A549 (cell line): ENCODE measurements at regions not wholly inside any gene's neighbourhood (a gene's known extent, or its start where the extent isn't known, plus 50 kb on each side); places are given as distances from the start of the nearest gene placed in this dataset.
"Not testable (repeated sequence)": the region's sequence is repeated elsewhere in the genome, so short reads cannot be mapped to it uniquely, and the experiment has no call there.

Experiments used
- ATAC-seq, 2 experiments: fragments of 200-7000 bp in 1 of 2; fragments of >200 bp in 1 of 2; cut with Nextera tagmentation in 1 of 2; cut with Tn5 transposase in 1 of 2; 3 replicates each; pipeline versions ENCODE4 v1.8.0 to v1.9.1; 2018 to 2020; ENCODE audit warnings: mild to moderate bottlenecking in 1 of 2, moderate library complexity in 1 of 2
- CTCF ChIA-PET: fragments of 300-600 bp; sonication (Branson Sonifier 250); formaldehyde crosslinking; extraction: SDS; loops from one replicate; lab custom pipeline; 2021; ENCODE audit warnings: antibody characterized with exemption, inconsistent platforms; lab: Yijun Ruan, JAX
- POLR2A ChIA-PET: fragments of 350-600 bp; formaldehyde crosslinking; extraction: SDS; loops from one replicate; lab custom pipeline; 2021; ENCODE audit warnings: antibody characterized with exemption, inconsistent platforms; lab: Yijun Ruan, JAX
- DNase-seq, 2 experiments: peaks; one replicate each; pipeline versions ENCODE4 v3.0.0 to v3.0.0-alpha.2; 2011 to 2016; ENCODE audit warnings: low read depth in 1 of 2, low spot score in 1 of 2
- FAIRE-seq: peaks from 2 replicates; lab custom pipeline; 2011; peaks lifted over from hg19 to GRCh38; lab: Jason Lieb, UNC
- H3K27ac ChIP-seq, 2 experiments: fragments of >200 bp; sonication (Bioruptor Twin); formaldehyde crosslinking; 3 replicates each; pipeline ENCODE4 v1.5.1; 2016 to 2017
- H3K4me1 ChIP-seq: fragments of >200 bp; sonication (Bioruptor Twin); formaldehyde crosslinking; 3 replicates; pipeline ENCODE4 v1.6.1; 2016
- H3K4me2 ChIP-seq: fragments of >200 bp; sonication (Bioruptor Twin); formaldehyde crosslinking; 3 replicates; pipeline ENCODE4 v1.6.1; 2016
- H3K4me3 ChIP-seq: fragments of >200 bp; sonication (Bioruptor Twin); formaldehyde crosslinking; 3 replicates; pipeline ENCODE4 v1.5.1; 2016
- H3K9me3 ChIP-seq: fragments of >200 bp; sonication (Bioruptor Twin); formaldehyde crosslinking; 3 replicates; pipeline ENCODE4 v1.6.1; 2016
- CBX8 ChIP-seq: fragments of 200-600 bp; sonication (generic); IDR thresholded peaks from 2 replicates; pipeline ENCODE4 v1.6.1; 2016
- CTCF ChIP-seq: fragments of >200 bp; sonication (Bioruptor Twin); formaldehyde crosslinking; IDR thresholded peaks from 3 replicates; pipeline ENCODE4 v1.5.1; 2016
- EP300 ChIP-seq, 2 experiments: fragments of >200 bp; sonication (Bioruptor Twin); formaldehyde crosslinking; IDR thresholded peaks; 2 replicates in 1 of 2; 3 replicates in 1 of 2; pipeline ENCODE4 v1.6.1; 2016 to 2017
- ESRRA ChIP-seq: fragments of 150-350 bp; IDR thresholded peaks from 2 replicates; pipeline ENCODE4 v1.6.1; 2014; ENCODE audit warnings: mild to moderate bottlenecking, low read length, borderline replicate concordance
- FOSB ChIP-seq: fragments of 250-450 bp; sonication (Bioruptor Pico); IDR thresholded peaks from 2 replicates; pipeline ENCODE4 v1.5.0; 2020; ENCODE audit warnings: mild to moderate bottlenecking, moderate library complexity
- FOXS1 ChIP-seq: fragments of 250-450 bp; sonication (Bioruptor Pico); IDR thresholded peaks from 2 replicates; pipeline ENCODE4 v1.5.0; 2020; ENCODE audit warnings: mild to moderate bottlenecking, moderate library complexity
- GATA3 ChIP-seq: IDR thresholded peaks from 2 replicates; pipeline ENCODE4 v1.6.1; 2012; ENCODE audit warnings: borderline replicate concordance
- HDAC2 ChIP-seq: fragments of 200-600 bp; sonication (generic); IDR thresholded peaks from 2 replicates; pipeline ENCODE4 v1.6.1; 2016
- JUNB ChIP-seq: fragments of >200 bp; sonication (Bioruptor Twin); formaldehyde crosslinking; IDR thresholded peaks from 2 replicates; pipeline ENCODE4 v1.6.1; 2016
- MAFK ChIP-seq: fragments of 450-650 bp; IDR thresholded peaks from 2 replicates; pipeline ENCODE4 v1.6.1; 2014; ENCODE audit not compliant: partially characterized antibody
- MYC ChIP-seq: IDR thresholded peaks from 2 replicates; pipeline ENCODE4 v1.6.1; 2012; ENCODE audit warnings: mild to moderate bottlenecking, inconsistent platforms, low read length, improper control_type of control experiment, borderline replicate concordance
- NFE2L2 ChIP-seq: fragments of 150-350 bp; conservative IDR thresholded peaks from 2 replicates; pipeline ENCODE4 v1.6.1; 2014; ENCODE audit warnings: low read length
- PBX3 ChIP-seq: IDR thresholded peaks from 2 replicates; pipeline ENCODE4 v1.6.1; 2012
- RAD21 ChIP-seq, 2 experiments: fragments of >200 bp in 1 of 2; sonication (Bioruptor Twin) in 1 of 2; formaldehyde crosslinking in 1 of 2; IDR thresholded peaks in 1 of 2; conservative IDR thresholded peaks in 1 of 2; 2 replicates in 1 of 2; 3 replicates in 1 of 2; pipeline ENCODE4 v1.6.1; 2012 to 2018; ENCODE audit warnings: inconsistent platforms in 1 of 2
- SMC3 ChIP-seq: fragments of >200 bp; sonication (Bioruptor Twin); formaldehyde crosslinking; IDR thresholded peaks from 3 replicates; pipeline ENCODE4 v1.6.1; 2018; ENCODE audit warnings: inconsistent platforms
- TFCP2L1 ChIP-seq: fragments of 250-450 bp; sonication (Bioruptor Pico); IDR thresholded peaks from 2 replicates; pipeline ENCODE4 v1.5.0; 2021; ENCODE audit warnings: mild to moderate bottlenecking
- TP53 ChIP-seq: fragments of 250-450 bp; sonication (Bioruptor Pico); IDR thresholded peaks from 2 replicates; pipeline ENCODE4 v1.5.0; 2021; ENCODE audit warnings: mild to moderate bottlenecking, moderate library complexity
- ZNF302 ChIP-seq: fragments of 250-450 bp; sonication (Bioruptor Pico); IDR thresholded peaks from 2 replicates; pipeline ENCODE4 v1.9.0; 2021; ENCODE audit warnings: inconsistent platforms, mild to moderate bottlenecking, moderate library complexity
- ZSCAN20 ChIP-seq: fragments of 250-450 bp; sonication (Bioruptor Pico); IDR thresholded peaks from 2 replicates; pipeline ENCODE4 v1.8.0; 2022; ENCODE audit warnings: mild to moderate bottlenecking, moderate library complexity
- WGBS: methylation state at CpG from one replicate; pipeline ENCODE4 v1.1.6; 2017; ENCODE audit errors: missing lambda C conversion rate; 5-methylcytosine and 5-hydroxymethylcytosine counted together

GRCh38 chr16:63769211-63769610, 1352.7 kb downstream of the CDH11 start:
- no peak overlapping the region for H3K27ac ChIP-seq
- TF ChIP-seq MYC (no peak), FOSB (CRISPR knock-in tag) (no peak), TP53 (CRISPR knock-in tag) (no peak), JUNB (no peak), ZNF302 (CRISPR knock-in tag) (no peak), FOXS1 (CRISPR knock-in tag) (no peak), ESRRA (no peak), PBX3 (no peak)
- DNase-seq = no peak
- H3K9me3 ChIP-seq = no peaks in the 10 kb centered on the region
- no peak overlapping the region for H3K4me3 ChIP-seq
- ATAC-seq = no peak
- ChIA-PET POLR2A (no interaction called here), CTCF (no interaction called here)
- WGBS = 0% methylated on average over 2 of the region's 2 CpGs
- no peaks in the 10 kb centered on the region for H3K4me1 ChIP-seq
- FAIRE-seq = no peak
- H3K4me2 ChIP-seq = no peak overlapping the region

- H3K27ac ChIP-seq, H3K4me3 ChIP-seq, ATAC-seq, CTCF ChIA-PET, FAIRE-seq, H3K9me3 ChIP-seq, H3K4me1 ChIP-seq, H3K4me2 ChIP-seq, DNase-seq, POLR2A ChIA-PET: not testable (repeated sequence)
- 27% methylated on average over 11 of the region's 11 CpGs for WGBS
Observed at GRCh38 chr16:63760246-63760645, 1361.6 kb downstream of the CDH11 start.

- Histone ChIP-seq H3K4me1 (no peaks in the 10 kb centered on the region), H3K4me3 (no peak overlapping the region), H3K27ac (no peak overlapping the region), H3K9me3 (no peaks in the 10 kb centered on the region), H3K4me2 (no peak overlapping the region)
- ATAC-seq (no peak), FAIRE-seq (no peak), DNase-seq (no peak)
- CTCF ChIA-PET = interaction anchor here (0.7 kb wide), 1 partner anchor 146 kb away, joined by 3 read pairs; no protein-coding TSS in a partner anchor
- TF ChIP-seq TFCP2L1 = no peak
- TF ChIP-seq GATA3 = no peak
- TF ChIP-seq HDAC2 = no peak
- no peak for TF ChIP-seq CBX8
- no peak for TF ChIP-seq JUNB
- no peak for TF ChIP-seq MAFK
- TF ChIP-seq SMC3 = no peak
- no peak for TF ChIP-seq NFE2L2
- no peak for TF ChIP-seq EP300 (IDR thresholded peaks at IDR 0.05)
- POLR2A ChIA-PET = no interaction called here
Observed at GRCh38 chr16:63752347-63752746, 1369.5 kb downstream of the CDH11 start.

GRCh38 chr16:63749276-63749675, 1372.6 kb downstream of the CDH11 start:
- ChIA-PET CTCF (interaction anchor here (0.6 kb wide), 1 partner anchor 48 kb away, joined by 4 read pairs; no protein-coding TSS in a partner anchor), POLR2A (no interaction called here)
- no peak for TF ChIP-seq MYC
- TF ChIP-seq ZSCAN20 = no peak
- no peak for TF ChIP-seq FOSB (CRISPR knock-in tag)
- TF ChIP-seq RAD21 (conservative IDR thresholded peaks at IDR 0.05 in 1 of 2, IDR thresholded peaks at IDR 0.05 in 1 of 2) = no peak
- no peak for TF ChIP-seq CBX8
- TF ChIP-seq GATA3 = no peak
- no peak for TF ChIP-seq CTCF
- Histone ChIP-seq H3K4me2 (no peak overlapping the region), H3K4me1 (no peaks in the 10 kb centered on the region), H3K27ac (no peak overlapping the region), H3K4me3 (no peak overlapping the region), H3K9me3 (no peaks in the 10 kb centered on the region)
- DNase-seq (no peak), FAIRE-seq (no peak), ATAC-seq (no peak)
